ENCODE measurements at regions not wholly inside any gene's neighbourhood (a gene's known extent, or its start where the extent isn't known, plus 50 kb on each side); places are given as distances from the start of the nearest gene placed in this dataset.

DNA sequence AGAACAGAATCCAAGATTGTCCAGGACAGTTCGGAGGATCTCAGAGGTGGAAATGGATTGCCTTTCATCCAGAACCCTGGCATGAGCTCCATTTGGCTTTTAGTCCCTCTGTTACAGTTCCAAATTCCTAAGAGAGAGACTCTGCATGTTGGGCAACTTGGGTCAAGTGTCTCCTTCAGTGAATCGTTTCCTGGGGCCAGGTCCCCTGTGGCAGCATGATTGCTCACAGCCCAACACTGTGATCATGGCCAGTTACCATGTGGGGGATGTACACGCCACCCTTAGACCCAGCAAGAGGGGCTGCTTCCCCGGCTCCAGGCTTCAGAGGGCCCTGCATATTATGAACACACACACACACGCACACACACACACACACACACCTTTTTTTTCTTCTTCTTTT, 118.6 kb upstream of the GLI2 start:
- POLR2A ChIA-PET: no interaction called here
- no peaks in the 10 kb centered on the region for H3K27me3 Mint-ChIP-seq
- CTCF ChIA-PET: no interaction called here
- H3K4me3 Mint-ChIP-seq: no peak overlapping the region
- H3K9me3 ChIP-seq (ENCODE audit: control insufficient read depth in 1 of 2, insufficient read depth in 1 of 2, low read length in 2 of 2): peaks cover 0 to 8% of the 10 kb centered on the region in 2 experiments
- no peaks in the 10 kb centered on the region for H3K36me3 ChIP-seq (ENCODE audit: insufficient read depth, low read length)
- no peak overlapping the region for H3K4me3 ChIP-seq (ENCODE audit: low read length)
- H3K27ac ChIP-seq (ENCODE audit: low read depth in 1 of 2, low read length in 2 of 2): no peak overlapping the region
- no peaks in the 10 kb centered on the region for H3K27me3 ChIP-seq (ENCODE audit: control insufficient read depth in 1 of 2, insufficient read depth in 2 of 2, low read length in 2 of 2)
- H3K4me1 Mint-ChIP-seq (ENCODE audit: low read depth): no peaks in the 10 kb centered on the region
- no peak overlapping the region for H3K27ac Mint-ChIP-seq
- DNase-seq (no peak), ATAC-seq (ENCODE audit: poor library complexity) (no peak)
- no peaks in the 10 kb centered on the region for H3K4me1 ChIP-seq (ENCODE audit: insufficient read depth, low read length)
- H3K36me3 Mint-ChIP-seq (ENCODE audit: low read depth): no peaks in the 10 kb centered on the region
- intact Hi-C loops (cut with DNase I, micrococcal nuclease): no loop called here
- H3K9me3 Mint-ChIP-seq: no peaks in the 10 kb centered on the region
- TF ChIP-seq, protein P1, sequence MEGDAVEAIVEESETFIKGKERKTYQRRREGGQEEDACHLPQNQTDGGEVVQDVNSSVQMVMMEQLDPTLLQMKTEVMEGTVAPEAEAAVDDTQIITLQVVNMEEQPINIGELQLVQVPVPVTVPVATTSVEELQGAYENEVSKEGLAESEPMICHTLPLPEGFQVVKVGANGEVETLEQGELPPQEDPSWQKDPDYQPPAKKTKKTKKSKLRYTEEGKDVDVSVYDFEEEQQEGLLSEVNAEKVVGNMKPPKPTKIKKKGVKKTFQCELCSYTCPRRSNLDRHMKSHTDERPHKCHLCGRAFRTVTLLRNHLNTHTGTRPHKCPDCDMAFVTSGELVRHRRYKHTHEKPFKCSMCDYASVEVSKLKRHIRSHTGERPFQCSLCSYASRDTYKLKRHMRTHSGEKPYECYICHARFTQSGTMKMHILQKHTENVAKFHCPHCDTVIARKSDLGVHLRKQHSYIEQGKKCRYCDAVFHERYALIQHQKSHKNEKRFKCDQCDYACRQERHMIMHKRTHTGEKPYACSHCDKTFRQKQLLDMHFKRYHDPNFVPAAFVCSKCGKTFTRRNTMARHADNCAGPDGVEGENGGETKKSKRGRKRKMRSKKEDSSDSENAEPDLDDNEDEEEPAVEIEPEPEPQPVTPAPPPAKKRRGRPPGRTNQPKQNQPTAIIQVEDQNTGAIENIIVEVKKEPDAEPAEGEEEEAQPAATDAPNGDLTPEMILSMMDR (IDR thresholded peaks at IDR 0.05): no peak

DNA sequence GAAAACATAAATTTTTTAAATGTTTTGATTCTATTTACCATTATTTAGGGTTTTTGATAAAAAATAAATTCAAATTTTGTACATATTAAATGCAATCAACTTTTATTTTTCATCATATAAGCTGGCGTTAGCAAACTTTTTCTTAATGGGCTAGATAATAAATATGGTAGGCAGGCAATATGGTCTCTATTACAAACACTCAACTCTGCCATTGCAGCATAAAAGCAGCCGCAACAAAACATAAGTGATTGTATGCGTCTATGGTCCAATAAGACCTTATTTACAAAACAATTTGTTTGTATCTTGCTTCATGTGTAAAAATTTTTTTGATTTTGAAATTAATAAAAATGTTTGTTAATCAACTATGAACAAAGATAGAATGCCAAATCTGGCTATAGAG, 116.8 kb upstream of the GLI2 start:
- Histone ChIP-seq H3K9me3 (ENCODE audit: control insufficient read depth in 1 of 2, insufficient read depth in 1 of 2, low read length in 2 of 2) (peaks cover 0 to 13% of the 10 kb centered on the region in 2 experiments), H3K36me3 (ENCODE audit: insufficient read depth, low read length) (no peaks in the 10 kb centered on the region), H3K27ac (ENCODE audit: low read depth in 1 of 2, low read length in 2 of 2) (no peak overlapping the region), H3K27me3 (ENCODE audit: control insufficient read depth in 1 of 2, insufficient read depth in 2 of 2, low read length in 2 of 2) (no peaks in the 10 kb centered on the region), H3K4me1 (ENCODE audit: insufficient read depth, low read length) (no peaks in the 10 kb centered on the region), H3K4me3 (ENCODE audit: low read length) (no peak overlapping the region)
- ATAC-seq (ENCODE audit: poor library complexity): no peak
- no peaks in the 10 kb centered on the region for H3K27me3 Mint-ChIP-seq
- CTCF ChIA-PET: no interaction called here
- H3K9me3 Mint-ChIP-seq: no peaks in the 10 kb centered on the region
- H3K4me1 Mint-ChIP-seq (ENCODE audit: low read depth): no peaks in the 10 kb centered on the region
- TF ChIP-seq, protein P1 (IDR thresholded peaks at IDR 0.05): no peak
- POLR2A ChIA-PET: no interaction called here
- H3K36me3 Mint-ChIP-seq (ENCODE audit: low read depth): no peaks in the 10 kb centered on the region
- intact Hi-C loops (cut with DNase I, micrococcal nuclease): no loop called here
- no peak overlapping the region for H3K4me3 Mint-ChIP-seq
- no peak overlapping the region for H3K27ac Mint-ChIP-seq
- no peak for DNase-seq

DNA sequence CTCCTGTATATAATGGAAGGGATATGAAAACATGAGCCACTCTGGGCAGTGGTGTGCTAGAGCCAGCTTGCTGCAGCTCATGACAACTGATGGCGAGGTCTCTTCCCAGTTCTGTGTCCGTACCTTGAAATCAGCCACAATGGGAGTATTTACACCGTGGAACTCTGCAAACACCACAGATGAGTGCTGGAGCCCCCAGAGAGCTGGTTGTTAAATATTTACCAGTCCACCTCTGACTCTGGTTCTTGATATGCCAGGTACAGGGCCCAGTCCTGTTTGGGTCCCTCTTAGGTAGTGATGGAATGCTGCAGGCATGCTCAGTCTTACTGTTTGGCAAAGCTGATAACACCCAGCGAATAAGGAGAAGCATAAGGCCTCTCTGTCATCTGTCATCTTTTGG, 116.1 kb upstream of the GLI2 start:
- H3K27ac Mint-ChIP-seq: no peak overlapping the region
- H3K4me1 Mint-ChIP-seq (ENCODE audit: low read depth): no peaks in the 10 kb centered on the region
- CTCF ChIA-PET: no interaction called here
- no peaks in the 10 kb centered on the region for H3K27me3 Mint-ChIP-seq
- no peaks in the 10 kb centered on the region for H3K9me3 Mint-ChIP-seq
- DNase-seq (no peak), ATAC-seq (ENCODE audit: poor library complexity) (no peak)
- H3K4me1 ChIP-seq (ENCODE audit: insufficient read depth, low read length): no peaks in the 10 kb centered on the region
- H3K27me3 ChIP-seq (ENCODE audit: control insufficient read depth in 1 of 2, insufficient read depth in 2 of 2, low read length in 2 of 2): no peaks in the 10 kb centered on the region
- TF ChIP-seq, protein P1 (IDR thresholded peaks at IDR 0.05): no peak
- intact Hi-C loops (cut with DNase I, micrococcal nuclease): no loop called here
- H3K4me3 ChIP-seq (ENCODE audit: low read length): no peak overlapping the region
- H3K4me3 Mint-ChIP-seq: no peak overlapping the region
- H3K36me3 ChIP-seq (ENCODE audit: insufficient read depth, low read length): no peaks in the 10 kb centered on the region
- H3K9me3 ChIP-seq (ENCODE audit: control insufficient read depth in 1 of 2, insufficient read depth in 1 of 2, low read length in 2 of 2): peaks cover 0 to 14% of the 10 kb centered on the region in 2 experiments
- no peaks in the 10 kb centered on the region for H3K36me3 Mint-ChIP-seq (ENCODE audit: low read depth)
- H3K27ac ChIP-seq (ENCODE audit: low read depth in 1 of 2, low read length in 2 of 2): no peak overlapping the region
- POLR2A ChIA-PET: no interaction called here
